ENCODE measurements at regions not wholly inside any gene's neighbourhood (a gene's known extent, or its start where the extent isn't known, plus 50 kb on each side); places are given as distances from the start of the nearest gene placed in this dataset.

GRCh38 chr4:177109769-177110168, 199.9 kb upstream of the NEIL3 start:
- no peak for DNase-seq

DNA sequence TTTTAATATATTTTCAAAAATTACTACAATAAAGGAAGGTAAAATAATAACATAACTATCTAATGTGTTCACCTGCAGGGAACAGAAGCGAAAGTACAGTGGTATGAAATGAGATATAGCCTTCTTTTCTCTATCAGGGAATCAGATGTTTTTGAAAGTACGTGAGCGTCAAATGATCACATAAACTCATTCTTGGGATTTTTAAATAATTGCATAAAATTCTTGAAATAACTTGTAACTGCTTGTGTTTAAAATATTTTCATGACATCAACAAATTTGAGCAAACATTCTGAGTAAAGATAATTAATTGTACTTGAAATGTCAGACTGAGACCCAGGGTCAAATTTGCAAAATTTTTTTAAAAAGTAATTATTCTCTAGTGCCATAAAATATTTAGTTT, 193.5 kb upstream of the NEIL3 start:
- DNase-seq, result no peak

DNA sequence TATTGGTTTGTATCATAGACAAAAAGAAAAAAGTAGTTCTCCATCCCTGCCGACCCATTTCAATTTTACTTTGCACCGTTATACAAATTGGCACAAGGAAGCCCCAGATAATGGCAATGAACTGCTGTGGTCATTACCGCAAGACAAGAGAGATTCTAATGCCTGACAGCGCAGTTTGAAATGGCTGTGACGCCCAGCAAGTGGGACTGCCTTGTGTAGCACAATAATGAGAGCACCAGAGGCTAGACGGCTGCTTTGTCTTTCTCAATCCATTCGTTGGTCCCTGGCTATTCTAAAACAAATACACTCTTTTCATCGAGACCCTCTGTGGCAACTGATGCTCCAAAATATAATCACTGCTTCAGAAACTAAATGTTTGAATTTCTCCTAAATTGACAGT, 192.4 kb upstream of the NEIL3 start:
- no peak for DNase-seq

DNA sequence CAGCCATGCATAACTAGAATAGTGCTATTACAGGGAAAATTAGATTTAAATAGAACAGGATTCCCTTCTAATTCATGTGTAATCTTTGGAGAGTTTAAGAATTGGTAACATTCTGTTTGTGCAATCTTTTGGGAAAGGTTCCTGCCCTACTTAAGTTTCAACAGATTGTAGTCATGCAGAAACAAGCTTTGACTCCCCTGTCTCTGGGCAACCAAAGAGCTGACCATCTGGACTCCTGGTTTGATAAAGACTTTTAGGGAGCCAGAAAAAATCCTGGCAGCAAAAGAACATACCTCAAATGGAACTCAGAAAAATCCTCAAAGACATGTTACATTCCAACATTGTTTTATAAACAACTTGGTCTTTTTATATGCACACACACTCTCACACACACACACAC, 191.1 kb upstream of the NEIL3 start:
- no peak for DNase-seq

DNA sequence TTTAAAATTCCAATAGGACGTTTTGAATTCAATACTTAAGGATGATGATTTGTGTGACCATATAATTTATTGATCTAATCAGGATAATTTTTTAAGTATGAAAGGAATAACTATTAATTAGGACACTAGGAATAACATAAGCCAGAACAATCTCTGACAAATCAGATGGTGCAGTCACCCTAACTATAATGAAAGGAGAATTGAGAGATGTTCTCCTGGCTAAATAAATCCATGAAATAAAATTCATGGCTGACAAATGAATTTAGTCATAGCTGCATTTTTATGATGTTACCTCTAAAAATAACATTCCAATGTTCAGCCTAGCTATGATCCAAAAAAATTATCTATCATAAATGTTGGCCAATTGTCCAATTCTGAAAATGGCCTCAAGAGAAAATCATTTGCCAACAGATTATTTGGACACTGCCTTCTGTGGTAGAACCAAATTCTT, 190.6 kb upstream of the NEIL3 start:
- DNase-seq, result no peak

DNA sequence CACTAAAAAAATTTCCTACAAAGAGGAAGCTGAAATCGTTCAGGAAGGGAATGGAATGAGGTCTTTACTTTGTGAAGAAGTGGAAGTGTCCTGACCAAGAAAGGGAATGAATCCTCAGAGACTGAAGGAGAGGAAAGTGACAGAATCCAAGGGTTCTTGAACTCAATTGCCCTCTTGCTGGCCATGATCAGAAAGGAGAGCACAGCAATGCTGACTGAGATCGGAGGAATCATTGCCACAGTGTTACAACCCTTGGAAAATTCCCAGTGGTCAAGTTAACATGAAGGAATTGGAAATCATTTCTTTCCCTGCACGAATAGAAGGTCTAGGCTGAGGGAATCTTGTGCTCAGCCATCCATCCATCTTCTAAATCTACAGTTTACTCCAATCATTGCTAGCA, 190.0 kb upstream of the NEIL3 start:
- no peak for DNase-seq

DNA sequence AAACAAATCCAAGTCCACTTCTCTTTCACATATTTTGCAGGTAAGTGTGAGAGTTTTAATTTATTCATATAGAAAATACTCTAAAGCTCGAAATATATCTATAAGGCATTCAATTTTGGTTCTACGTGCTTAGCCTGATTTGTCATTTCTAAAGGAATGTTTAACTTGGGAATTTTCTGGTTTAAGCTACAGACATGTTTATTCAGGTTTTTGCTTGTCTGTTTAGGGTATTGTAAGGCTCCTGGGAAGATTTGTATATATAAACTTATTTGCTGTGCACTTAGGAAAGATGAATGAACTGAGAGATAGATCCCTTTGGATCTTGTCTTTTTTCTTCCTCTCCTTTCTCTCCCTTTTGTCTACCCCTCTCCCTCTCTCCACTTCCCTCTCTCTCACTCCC, 185.9 kb upstream of the NEIL3 start:
- no peak for DNase-seq

- no peak for DNase-seq
Observed at GRCh38 chr4:177124349-177125064, 185.2 kb upstream of the NEIL3 start.

DNA sequence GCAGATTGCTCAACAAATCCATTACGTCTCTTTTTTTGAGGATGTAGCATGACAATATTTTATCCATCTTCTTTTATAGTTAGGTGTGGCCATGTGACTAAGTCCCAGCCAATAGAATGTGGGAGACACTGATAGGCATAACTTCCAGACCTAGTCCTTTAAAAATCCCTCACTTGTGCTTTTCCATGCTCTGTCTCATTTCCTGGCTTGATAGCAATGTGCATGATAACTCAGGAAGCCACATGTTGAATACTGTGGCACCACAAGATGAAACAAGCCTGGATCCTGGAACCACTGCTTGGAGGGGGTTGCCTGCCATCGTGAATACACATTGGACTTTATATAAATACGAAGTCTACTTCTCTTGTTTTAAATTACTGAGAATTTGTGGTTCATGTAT, 184.0 kb upstream of the NEIL3 start:
- no peak for DNase-seq

- no peak for DNase-seq
Observed at GRCh38 chr4:177127658-177128057, 182.0 kb upstream of the NEIL3 start.

GRCh38 chr4:177128306-177128705, 181.4 kb upstream of the NEIL3 start:
- DNase-seq, result no peak

DNA sequence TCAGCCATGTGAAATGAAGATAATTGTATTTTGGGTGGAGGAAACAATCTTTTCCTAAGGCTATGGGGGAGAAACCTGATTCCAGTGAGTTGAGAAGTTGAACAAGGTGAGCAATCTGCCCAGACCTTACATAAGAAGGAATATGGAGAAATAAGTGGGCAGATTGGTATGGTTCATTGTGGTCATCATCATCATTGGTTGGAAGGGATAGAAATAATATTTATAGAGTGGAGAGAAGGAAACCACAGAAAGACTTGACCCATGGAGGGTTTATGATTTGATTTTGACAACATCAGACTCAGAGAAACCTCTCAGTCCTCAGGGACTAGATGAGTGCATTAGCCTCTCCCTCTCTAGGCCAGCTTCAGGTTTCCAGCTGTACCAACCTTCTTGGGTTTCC, 177.9 kb upstream of the NEIL3 start:
- no peak for DNase-seq

DNA sequence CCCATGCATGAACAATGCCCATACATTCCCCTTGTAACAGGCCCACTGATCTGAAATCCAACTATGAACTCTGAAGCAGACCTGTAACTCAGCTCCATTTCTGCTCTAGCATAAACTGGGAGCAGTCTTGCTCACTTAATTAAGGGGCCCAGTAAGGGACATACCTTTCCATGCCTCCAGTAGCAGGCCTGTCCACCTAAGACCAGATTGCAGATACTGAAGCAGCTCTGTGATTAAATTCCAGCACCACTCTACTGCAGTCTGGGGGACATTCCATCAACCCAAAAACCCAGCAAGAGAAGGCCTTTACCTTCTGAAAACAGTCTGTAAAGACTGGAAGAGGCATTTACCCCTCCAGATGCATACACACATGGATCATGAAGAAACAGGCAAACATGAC, 162.0 kb upstream of the NEIL3 start:
- no peak for DNase-seq

DNA sequence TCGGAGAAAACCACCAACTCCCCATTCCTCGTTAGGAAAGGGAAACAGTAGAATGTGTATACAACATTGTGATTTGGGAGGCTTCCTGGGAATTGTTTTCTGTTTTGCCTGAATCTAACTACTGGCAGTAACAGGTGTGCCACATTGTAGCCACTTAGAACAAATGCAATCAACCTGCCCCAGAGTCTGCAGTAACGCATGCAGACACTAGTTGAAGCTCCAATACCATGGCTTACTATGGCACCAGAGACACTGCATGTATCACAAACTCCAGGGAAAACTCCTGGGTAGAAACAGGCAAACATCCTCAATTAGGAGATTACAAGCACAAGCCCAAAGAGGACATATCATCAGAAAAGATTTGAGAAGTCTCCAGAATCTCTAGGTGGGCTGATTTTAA, 154.2 kb upstream of the NEIL3 start:
- no peak for DNase-seq

GRCh38 chr4:177159600-177159999, 150.1 kb upstream of the NEIL3 start:
- DNase-seq, result no peak

DNA sequence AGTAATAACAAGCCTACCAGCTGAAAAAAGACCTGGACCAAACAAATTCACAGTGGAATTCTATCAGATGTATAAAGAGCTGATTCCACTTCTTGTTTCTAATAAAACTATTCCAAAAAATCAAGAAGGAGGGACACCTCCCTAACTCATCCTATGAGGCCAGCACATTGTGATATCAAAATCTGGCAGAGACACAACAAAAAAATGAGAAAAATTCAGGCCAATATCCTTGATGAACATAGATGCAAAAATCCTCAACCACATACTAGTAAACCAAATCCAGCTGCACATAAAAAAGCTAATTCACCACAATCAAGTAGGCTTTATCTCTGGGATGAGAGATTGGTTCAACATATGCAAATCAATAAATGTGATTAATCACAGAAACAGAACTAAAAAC, 147.9 kb upstream of the NEIL3 start:
- no peak for DNase-seq

DNA sequence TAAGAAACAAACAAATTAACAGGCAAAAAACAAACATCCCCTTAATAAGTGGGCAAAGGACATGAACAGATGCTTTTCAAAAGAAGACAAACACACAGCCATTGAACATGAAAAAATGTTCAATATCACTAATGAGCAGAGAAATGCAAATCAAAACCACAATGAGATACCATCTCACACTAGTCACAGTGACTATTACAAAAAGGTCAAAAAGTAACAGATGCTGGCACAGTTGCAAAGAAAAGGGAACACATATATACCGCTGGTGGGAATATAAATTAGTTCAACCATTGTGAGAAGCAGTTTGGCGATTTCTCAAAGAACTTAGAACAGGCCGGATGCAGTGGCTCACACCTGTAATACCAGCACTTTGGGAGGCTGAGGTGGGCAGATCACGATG, 146.1 kb upstream of the NEIL3 start:
- DNase-seq, result no peak

GRCh38 chr4:177171588-177171987, 138.1 kb upstream of the NEIL3 start:
- DNase-seq, result no peak

DNA sequence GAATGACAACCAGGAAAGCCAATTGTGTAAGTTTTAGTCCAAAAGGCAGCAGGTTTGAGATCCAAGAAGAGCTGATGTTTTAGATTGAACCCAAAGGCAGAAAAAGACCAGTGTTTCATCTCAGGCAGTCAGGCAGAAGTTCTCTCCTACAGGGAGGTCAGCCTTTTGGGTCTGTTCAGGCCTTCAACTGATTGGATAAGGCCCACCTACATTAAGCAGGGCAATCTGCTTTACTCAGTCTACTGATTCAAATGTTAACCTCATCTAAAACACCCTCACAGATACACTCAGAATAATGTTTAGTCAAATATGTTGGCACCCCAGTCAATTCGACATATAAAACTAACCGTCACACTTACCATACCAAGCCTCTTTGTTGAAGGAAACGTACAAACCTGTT, 134.2 kb upstream of the NEIL3 start:
- DNase-seq, result no peak

DNA sequence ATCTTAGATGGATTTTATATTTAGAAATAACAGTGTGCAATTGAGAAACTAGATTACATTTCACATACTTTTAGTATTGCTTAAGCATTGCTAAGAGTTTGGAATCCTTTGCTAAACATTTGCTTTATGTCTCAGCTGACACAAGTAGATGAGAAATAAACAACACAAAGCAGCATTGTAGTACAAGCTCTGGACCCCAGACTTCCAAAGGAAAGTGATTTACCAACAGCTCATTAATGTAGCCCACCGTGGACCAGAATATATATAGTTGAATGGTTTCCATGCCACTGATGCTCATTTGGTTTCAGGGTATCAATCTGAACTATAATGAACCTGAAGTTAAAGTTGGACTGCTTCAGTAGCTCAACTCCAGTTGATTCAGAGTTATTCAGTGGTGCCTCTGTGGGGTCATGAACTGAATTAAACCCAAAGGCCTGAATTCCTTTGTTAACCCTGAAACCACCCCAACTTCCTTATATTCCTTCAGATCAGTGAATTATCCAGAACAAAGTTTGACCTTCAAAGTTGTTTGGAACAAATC, 132.1 kb upstream of the NEIL3 start:
- no peak for DNase-seq

GRCh38 chr4:177178246-177178645, 131.4 kb upstream of the NEIL3 start:
- DNase-seq, result no peak

GRCh38 chr4:177182166-177182565, 127.5 kb upstream of the NEIL3 start:
- no peak for DNase-seq

DNA sequence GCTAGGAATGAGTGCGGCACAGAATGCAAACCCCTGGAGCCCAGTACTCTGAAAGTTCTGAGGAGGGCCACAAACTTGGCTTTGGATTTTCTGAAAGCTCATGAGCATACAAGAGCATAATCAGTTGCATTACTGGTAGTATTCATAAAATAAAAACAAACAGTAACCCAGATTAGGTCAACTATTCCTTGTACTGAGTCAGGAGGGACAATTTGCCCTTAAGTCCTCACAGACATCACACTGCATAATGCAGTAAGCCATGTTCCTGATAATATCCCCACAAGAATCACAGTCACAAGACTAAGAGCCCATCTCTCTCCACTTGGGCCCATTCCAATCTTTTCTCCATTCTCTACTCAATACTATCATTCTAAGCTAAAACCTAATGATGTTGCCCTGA, 126.9 kb upstream of the NEIL3 start:
- no peak for DNase-seq

DNA sequence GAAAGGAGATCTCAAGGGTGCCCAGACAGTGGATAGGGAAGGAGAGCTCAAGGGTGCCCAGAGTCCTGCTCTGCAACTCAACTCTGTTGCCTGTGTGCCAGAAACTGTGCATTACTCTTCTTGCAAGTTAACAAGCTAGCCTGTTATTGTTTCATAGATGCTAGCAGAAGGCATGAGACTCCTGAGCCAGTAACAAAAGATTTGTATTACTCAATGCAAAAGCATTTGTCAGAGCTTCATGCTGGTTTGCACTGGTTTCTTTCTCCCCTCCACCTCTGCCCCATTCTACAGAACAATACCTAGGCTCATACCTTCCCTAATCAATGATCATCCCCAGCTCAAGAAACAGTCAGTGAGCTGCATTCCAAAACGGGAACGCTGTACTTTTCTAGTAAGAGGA, 124.5 kb upstream of the NEIL3 start:
- no peak for DNase-seq

DNA sequence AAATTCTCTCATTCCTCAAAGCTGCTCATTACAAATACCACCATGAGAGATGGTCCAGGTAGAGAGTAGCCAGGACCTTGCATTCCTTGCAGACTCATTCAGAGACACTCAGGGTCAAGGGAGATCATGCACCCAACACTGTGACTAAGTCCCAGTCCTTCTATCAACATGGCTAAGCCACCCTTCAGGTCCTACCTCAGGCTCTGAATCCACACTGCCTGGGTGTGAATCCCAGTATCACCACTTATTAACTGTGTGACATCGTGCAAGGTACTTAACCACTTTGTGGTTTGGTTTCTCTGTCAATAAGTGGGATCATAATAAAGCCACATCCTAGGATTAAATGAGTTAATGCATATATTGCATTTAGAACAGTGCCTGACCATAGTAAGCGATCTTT, 124.1 kb upstream of the NEIL3 start:
- DNase-seq, result no peak
